ENCODE measurements at regions not wholly inside any gene's neighbourhood (a gene's known extent, or its start where the extent isn't known, plus 50 kb on each side); places are given as distances from the start of the nearest gene placed in this dataset.

DNA sequence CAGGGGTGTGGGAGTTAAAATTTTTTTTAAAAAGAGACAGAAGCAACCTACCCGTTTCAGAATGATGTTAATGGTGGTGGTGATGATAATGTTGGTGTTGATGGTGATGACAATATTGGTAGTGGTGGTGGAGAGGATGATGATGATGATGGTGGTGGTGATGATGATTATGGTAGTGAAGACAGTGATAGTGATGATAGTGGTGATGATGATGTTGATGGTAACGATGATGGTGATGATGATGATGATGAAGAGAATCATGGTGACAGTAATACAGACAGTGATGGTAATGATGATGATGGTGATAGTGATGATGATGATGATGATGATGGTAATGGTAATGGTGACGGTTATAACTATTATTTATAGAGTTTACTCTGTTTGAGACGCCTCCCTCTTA is 117.6 kb downstream of the ICE1 start:
- intact Hi-C loops (cut with micrococcal nuclease): no loop called here
- H3K27ac ChIP-seq (ENCODE audit: insufficient read depth, low read depth, low read length): no peak overlapping the region
- CTCF ChIA-PET: no interaction called here
- no TSS peak for BruUV-seq (replicated peaks)
- dilution Hi-C loops (cut with MboI; ENCODE audit: extremely low pct_ligation_motif_present, low sequenced_read_pairs): no loop called here
- H2AFZ ChIP-seq (ENCODE audit: low read depth, low read length): no peak overlapping the region
- no peak for TF ChIP-seq JUN (IDR thresholded peaks at IDR 0.05; ENCODE audit: borderline replicate concordance, insufficient read depth, insufficient read length, low read depth)
- TF ChIP-seq, protein P1, sequence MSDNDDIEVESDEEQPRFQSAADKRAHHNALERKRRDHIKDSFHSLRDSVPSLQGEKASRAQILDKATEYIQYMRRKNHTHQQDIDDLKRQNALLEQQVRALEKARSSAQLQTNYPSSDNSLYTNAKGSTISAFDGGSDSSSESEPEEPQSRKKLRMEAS (IDR thresholded peaks at IDR 0.05; ENCODE audit: insufficient read depth, insufficient read length): no peak
- H3K36me3 ChIP-seq (ENCODE audit: control insufficient read depth in 2 of 2, extremely low read depth in 1 of 2, insufficient read depth in 2 of 2, low read length in 2 of 2): no peaks in the 10 kb centered on the region
- no peaks in the 10 kb centered on the region for H3K9me1 ChIP-seq (replicated peaks; ENCODE audit: control insufficient read depth, extremely low read depth, insufficient read depth, low read length)
- FAIRE-seq (no peak), DNase-seq (ENCODE audit: low read depth, low spot score) (no peak)
- no peaks in the 10 kb centered on the region for H3K4me1 ChIP-seq (ENCODE audit: control insufficient read depth, extremely low read depth, insufficient read depth, low read length)
- no peaks in the 10 kb centered on the region for H4K20me1 ChIP-seq (replicated peaks; ENCODE audit: control insufficient read depth, extremely low read depth, insufficient read depth, low read length)
- no peak overlapping the region for H3K4me2 ChIP-seq (ENCODE audit: insufficient read depth, low read length)
- peaks cover 3% of the 10 kb centered on the region for H3K9me3 ChIP-seq (replicated peaks; ENCODE audit: control insufficient read depth, insufficient read depth, low read length)
- no peak overlapping the region for H3K4me3 ChIP-seq (replicated peaks in 1 of 3; ENCODE audit: insufficient read depth in 1 of 3, low read depth in 1 of 3, low read length in 3 of 3)
- H3K27me3 ChIP-seq (ENCODE audit: control insufficient read depth in 2 of 2, insufficient read depth in 2 of 2, low read length in 2 of 2): no peaks in the 10 kb centered on the region
- no peak overlapping the region for H3K9ac ChIP-seq (replicated peaks; ENCODE audit: extremely low read depth, insufficient read depth, low read length)
- POLR2A ChIA-PET: no interaction called here
- no peaks in the 10 kb centered on the region for H3K79me2 ChIP-seq (ENCODE audit: control insufficient read depth, insufficient read depth, low read length)
